A172 (cell line): ENCODE measurements at regions not wholly inside any gene's neighbourhood (a gene's known extent, or its start where the extent isn't known, plus 50 kb on each side); places are given as distances from the start of the nearest gene placed in this dataset.
"Not testable (repeated sequence)": the region's sequence is repeated elsewhere in the genome, so short reads cannot be mapped to it uniquely, and the experiment has no call there.

ENCODE experiments used
- DNase-seq: peaks from one replicate; pipeline ENCODE4 v3.0.0-alpha.2; 2015; ENCODE audit warnings: low spot score

- DNase-seq: peak; percentile 95
Observed at GRCh38 chr6:12545619-12546409, 170.8 kb upstream of the PHACTR1 start.

- no peak for DNase-seq
Observed at GRCh38 chr6:12546410-12547002, 170.1 kb upstream of the PHACTR1 start.

DNA sequence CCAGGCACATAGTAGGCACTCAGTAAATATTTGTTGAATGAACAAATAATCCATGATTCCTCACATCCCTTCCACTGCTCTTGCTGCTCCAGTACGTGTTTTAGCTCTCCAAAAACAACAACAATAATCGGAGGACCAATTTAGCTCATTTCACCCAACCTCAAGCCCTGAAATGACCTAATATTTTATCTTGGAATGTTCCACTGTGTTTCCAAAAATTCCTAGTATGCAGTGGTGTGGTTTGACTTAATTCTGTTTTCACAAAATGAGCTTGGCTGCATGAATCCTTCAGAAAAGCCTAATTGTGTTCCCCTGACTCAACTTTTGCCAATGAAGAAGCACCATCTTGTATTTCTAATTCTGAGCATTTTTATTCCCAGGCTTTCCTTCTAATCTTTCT is 168.0 kb upstream of the PHACTR1 start:
- DNase-seq: peak; percentile 73

DNA sequence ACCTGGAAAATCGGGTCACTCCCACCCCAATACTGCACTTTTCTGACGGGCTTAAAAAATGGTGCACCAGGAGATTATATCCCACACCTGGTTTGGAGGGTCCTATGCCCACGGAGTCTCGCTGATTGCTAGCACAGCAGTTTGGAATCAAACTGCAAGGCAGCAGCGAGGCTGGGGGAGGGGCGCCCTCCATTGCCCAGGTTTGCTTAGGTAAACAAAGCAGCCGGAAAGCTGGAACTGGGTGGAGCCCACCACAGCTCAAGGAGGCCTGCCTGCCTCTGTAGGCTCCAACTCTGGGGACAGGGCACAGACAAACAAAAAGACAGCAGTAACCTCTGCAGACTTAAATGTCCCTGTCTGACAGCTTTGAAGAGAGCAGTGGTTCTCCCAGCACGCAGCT is 167.1 kb upstream of the PHACTR1 start:
- not testable (repeated sequence) for DNase-seq

GRCh38 chr6:12554820-12555219 is 161.7 kb upstream of the PHACTR1 start:
- not testable (repeated sequence) for DNase-seq

DNA sequence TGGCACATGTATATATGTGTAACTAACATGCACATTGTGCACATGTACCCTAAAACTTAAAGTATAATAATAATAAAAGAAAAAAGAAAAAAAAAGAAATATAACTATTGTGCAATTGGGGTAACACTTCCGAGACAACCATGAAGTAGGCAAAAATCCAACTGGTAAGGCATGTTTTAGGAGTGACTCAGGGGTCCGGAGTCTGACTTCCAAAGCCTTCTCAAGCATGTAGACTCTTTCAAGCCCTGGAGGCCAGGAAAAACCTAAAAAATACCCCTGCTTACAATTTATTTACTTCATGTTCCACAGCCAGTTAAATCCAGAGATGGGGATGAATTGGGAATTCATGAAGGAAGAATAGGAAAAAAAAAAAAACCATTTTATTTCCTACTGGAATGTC is 161.3 kb upstream of the PHACTR1 start:
- DNase-seq: no peak

DNA sequence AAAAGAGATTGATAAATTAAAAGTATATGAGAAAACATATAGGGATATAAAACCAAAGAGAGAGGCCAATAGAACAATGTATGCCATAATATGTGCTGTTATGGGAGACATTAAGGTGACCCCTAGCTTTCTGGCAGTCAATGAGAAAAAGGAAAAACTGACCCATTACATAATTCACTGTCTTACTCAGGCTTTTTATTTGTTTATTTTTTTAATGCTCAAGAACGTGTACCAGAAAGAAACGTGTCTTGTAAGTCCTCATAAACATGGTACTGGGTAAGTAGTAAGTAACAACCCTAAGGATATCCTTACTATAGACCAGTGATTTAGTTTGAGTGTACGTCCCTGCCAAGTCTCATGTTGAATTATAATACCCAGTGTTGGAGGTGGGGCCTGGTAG is 160.8 kb upstream of the PHACTR1 start:
- no peak for DNase-seq

- DNase-seq: no peak
Observed at GRCh38 chr6:12557765-12558164, 158.8 kb upstream of the PHACTR1 start.

DNA sequence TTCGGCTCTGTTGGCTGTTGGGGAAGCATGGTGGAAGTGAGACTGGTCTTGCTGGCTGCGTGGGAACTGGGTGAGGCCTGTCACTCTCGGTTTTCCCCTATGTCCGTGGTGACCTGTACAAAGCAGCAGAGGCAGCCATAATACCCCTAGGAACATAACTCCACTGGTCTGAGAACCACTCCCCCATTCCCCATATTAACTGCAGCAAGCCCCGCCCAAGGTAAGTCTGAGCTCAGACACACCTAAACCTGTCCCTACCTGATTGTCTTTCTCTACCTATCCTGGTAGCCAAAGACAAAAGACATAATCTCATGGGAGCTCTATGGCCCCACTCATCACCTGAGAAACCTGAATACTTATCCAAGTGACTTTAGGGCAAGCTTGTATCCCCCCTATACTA is 156.3 kb upstream of the PHACTR1 start:
- no peak for DNase-seq

GRCh38 chr6:12566618-12567123 is 149.9 kb upstream of the PHACTR1 start:
- no peak for DNase-seq

- no peak for DNase-seq
Observed at GRCh38 chr6:12567682-12568081, 148.9 kb upstream of the PHACTR1 start.

DNA sequence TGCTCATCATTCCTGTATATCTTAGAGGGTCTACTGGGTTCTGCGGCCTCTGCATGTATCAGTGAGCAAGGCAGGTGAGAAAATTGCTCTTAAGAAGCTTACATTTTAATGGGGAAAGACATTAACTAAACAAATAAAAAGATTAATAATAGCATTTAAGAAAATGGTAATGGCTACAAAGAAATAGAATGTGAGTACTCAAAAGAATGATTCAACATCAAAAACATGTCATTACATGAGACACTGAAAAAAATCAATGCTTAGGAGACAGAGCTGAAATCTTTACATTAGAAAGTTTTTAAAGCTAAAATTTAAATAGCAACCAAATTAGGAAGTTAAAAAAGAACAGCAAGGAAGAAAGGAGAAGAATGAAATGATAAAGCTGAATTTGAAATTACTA is 146.9 kb upstream of the PHACTR1 start:
- DNase-seq: no peak

- DNase-seq: no peak
Observed at GRCh38 chr6:12570461-12571030, 146.0 kb upstream of the PHACTR1 start.

DNA sequence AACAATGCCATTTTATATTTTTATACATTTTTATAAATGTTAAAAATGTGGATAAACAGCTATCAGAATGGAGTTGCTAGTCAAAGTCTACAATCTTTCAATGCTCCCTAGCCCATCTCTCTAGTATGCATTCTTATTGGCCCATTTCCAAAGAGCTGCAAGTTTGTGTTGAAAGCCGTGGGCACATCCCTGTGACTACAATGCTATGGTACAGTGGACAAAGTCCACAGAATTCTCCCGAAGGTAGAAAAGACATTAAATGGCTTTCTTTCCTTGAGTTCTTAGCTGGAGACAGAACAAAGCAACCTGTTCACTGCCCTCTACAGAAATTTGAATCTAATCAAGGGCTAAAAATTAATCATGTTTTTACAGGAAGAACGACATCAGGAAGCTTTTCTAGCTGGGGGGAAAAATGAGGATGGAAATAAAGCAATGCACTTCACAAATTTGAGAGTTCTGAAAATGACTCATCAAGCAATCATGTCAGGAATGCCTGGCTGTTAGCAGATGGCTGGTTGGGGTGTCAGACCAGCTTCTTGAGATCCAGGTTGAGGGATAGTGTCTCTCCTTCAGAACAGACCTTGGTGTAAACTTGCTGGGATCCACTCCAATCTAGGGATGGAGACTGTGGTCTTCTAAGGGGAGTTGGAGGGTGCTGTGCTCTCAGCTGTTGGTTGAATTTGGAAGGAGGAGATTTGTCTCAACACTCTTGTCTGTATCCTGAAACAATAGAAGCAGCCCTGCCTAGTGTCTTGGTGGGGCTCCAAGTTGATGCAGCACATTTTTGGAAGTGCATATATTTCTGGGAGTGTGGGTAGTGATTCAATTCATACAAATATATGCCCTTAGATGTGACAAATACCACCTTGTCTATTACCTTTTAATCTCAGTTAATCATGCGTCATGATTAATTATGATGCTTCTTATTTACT is 143.4 kb upstream of the PHACTR1 start:
- peak; percentile 94 for DNase-seq

- no peak for DNase-seq
Observed at GRCh38 chr6:12575961-12576360, 140.6 kb upstream of the PHACTR1 start.

DNA sequence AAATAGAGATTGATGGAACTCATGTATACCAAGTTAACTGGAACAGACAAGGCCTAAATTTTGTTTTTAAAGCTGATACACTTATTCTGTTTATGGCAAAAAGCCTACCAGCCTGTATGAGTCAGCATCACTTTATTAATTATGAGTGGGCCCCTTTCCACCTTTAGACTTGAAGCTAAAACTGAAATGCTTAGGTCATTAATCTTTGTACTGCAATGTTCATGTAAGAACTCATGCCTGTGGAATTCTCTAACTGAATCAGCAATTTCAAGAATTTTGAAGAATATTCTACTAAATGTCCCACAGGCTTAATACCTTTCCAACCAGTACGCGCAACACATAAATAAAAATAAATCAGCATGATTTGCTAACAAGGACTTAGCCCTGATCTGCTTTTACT is 140.2 kb upstream of the PHACTR1 start:
- peak; percentile 62 for DNase-seq

DNA sequence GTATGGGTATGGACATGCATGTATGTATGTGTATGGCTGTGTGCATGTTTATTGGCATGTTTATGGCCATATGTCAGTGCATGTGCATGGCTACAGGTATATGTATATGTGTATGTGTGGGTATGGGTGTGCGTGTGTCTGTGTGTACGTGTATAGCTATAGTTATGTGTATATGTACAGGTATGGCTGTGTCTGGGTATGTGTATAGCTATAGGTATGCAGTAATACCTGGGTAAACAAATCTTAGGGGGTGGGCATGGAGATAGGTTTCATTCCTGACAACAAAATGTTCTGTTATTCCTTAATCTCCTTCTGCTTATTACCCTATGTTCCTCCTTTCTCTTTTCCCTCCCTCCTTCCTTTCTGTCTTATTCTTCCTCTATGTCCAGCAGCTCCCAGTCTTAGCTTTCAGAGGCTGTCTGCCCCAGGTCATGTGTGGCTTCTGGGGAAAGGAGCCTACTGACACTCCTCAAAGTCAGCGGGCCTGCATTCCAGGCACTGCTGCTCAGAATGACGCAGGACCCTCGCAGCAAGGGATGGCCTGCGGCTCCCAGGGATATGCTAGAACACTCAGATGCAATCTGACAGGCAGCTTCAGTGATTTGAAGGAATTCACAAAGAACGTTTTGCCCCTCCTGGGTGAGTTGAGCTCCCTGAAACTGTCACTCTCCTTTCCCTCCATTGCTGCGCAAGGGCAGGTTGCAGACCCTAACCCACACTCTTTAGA is 139.3 kb upstream of the PHACTR1 start:
- DNase-seq: no peak

DNA sequence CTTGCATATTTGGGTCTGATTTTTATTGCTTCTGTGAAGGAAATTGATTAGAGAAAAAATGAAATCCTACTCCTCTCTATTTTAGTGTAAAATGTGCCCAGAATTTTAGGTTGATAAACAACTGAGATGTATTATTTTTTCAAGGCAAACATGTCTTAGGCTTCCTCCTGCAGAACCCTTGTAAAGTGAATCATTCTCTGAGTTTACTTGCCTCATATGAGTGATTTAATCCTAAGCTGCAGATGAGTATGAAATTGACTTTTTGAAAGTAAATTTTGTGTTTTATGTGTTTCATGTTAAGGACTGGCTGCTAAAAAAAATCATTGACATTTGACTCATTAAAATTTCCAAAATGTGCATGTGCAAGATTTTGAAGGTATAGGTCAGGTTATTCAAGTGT is 138.5 kb upstream of the PHACTR1 start:
- no peak for DNase-seq

DNA sequence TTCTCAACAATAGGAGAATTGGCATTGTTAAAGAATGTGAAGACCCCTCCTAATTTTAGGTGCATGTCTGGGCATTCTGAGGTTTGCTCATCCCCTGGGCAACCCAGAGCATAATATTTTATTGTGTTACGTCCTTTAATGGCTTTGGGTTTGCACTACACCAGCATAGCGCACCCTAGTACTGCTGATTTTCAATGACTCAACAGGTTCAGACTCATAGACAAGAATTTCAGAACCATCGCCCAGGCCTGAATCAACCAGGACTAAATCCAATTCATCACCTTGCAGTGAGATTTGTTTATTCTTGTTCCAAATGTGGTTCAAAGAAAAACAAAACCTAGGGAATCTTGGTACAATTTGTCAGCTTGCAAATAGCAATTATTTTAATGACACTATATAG is 137.8 kb upstream of the PHACTR1 start:
- DNase-seq: peak; percentile 80

GRCh38 chr6:12580290-12580689 is 136.3 kb upstream of the PHACTR1 start:
- DNase-seq: no peak

- DNase-seq: no peak
Observed at GRCh38 chr6:12582421-12583110, 134.0 kb upstream of the PHACTR1 start.
